Activated B cell treated with CpG ODN at 0.5 μM for 24 hours (primary cell): ENCODE measurements at regions not wholly inside any gene's neighbourhood (a gene's known extent, or its start where the extent isn't known, plus 50 kb on each side); places are given as distances from the start of the nearest gene placed in this dataset.

Experiments
- ATAC-seq: fragments of 200-7000 bp; cut with Tn5 transposase; one replicate; pipeline ENCODE4 v1.10.0; 2021; ENCODE audit warnings: low read depth, mild to moderate bottlenecking, moderate library complexity
- CTCF ChIA-PET: fragments of 350-600 bp; sonication (Branson Sonifier 250); formaldehyde crosslinking; loops from one replicate; lab custom pipeline; 2021; ENCODE audit warnings: antibody characterized with exemption; lab: Charles Lee
- POLR2A ChIA-PET: fragments of 350-600 bp; sonication (Branson Sonifier 250); formaldehyde crosslinking; loops from one replicate; lab custom pipeline; 2021; ENCODE audit warnings: antibody characterized with exemption; lab: Charles Lee
- DNase-seq: peaks from one replicate; pipeline ENCODE4 v3.0.0; 2022
- H3K27ac Mint-ChIP-seq: one replicate; pipeline ENCODE4 v1.8.0; 2020; ENCODE audit warnings: mixed read lengths
- H3K27me3 Mint-ChIP-seq: one replicate; pipeline ENCODE4 v1.8.0; 2021; ENCODE audit warnings: mixed read lengths
- H3K36me3 Mint-ChIP-seq: one replicate; pipeline ENCODE4 v1.8.0; 2021; ENCODE audit warnings: low read depth, mixed read lengths
- H3K4me1 Mint-ChIP-seq: one replicate; pipeline ENCODE4 v1.8.0; 2021; ENCODE audit warnings: mixed read lengths
- H3K4me3 Mint-ChIP-seq: one replicate; pipeline ENCODE4 v1.8.0; 2020; ENCODE audit warnings: mild to moderate bottlenecking, mixed read lengths
- H3K9me3 Mint-ChIP-seq: one replicate; pipeline ENCODE4 v1.8.0; 2020; ENCODE audit warnings: mixed read lengths
- intact Hi-C: fragments of 100-400 bp; cut with micrococcal nuclease; formaldehyde crosslinking; loops from one replicate; pipeline ENCODE4 v1.15.1; 2024
- TF ChIP-seq, protein P1 (sequence below): fragments of 200-600 bp; IDR thresholded peaks from one replicate; pipeline ENCODE4 v1.8.0; 2022; ENCODE audit warnings: antibody characterized with exemption, mild to moderate bottlenecking

- no peaks in the 10 kb centered on the region for H3K36me3 Mint-ChIP-seq
- CTCF ChIA-PET = no interaction called here
- no peak overlapping the region for H3K4me3 Mint-ChIP-seq
- POLR2A ChIA-PET = no interaction called here
- peaks cover 3% of the 10 kb centered on the region for H3K27me3 Mint-ChIP-seq
- ATAC-seq (no peak), DNase-seq (no peak)
- TF ChIP-seq, protein P1, sequence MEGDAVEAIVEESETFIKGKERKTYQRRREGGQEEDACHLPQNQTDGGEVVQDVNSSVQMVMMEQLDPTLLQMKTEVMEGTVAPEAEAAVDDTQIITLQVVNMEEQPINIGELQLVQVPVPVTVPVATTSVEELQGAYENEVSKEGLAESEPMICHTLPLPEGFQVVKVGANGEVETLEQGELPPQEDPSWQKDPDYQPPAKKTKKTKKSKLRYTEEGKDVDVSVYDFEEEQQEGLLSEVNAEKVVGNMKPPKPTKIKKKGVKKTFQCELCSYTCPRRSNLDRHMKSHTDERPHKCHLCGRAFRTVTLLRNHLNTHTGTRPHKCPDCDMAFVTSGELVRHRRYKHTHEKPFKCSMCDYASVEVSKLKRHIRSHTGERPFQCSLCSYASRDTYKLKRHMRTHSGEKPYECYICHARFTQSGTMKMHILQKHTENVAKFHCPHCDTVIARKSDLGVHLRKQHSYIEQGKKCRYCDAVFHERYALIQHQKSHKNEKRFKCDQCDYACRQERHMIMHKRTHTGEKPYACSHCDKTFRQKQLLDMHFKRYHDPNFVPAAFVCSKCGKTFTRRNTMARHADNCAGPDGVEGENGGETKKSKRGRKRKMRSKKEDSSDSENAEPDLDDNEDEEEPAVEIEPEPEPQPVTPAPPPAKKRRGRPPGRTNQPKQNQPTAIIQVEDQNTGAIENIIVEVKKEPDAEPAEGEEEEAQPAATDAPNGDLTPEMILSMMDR = no peak
- intact Hi-C loops = no loop called here
- peaks cover 9% of the 10 kb centered on the region for H3K9me3 Mint-ChIP-seq
- no peaks in the 10 kb centered on the region for H3K4me1 Mint-ChIP-seq
- no peak overlapping the region for H3K27ac Mint-ChIP-seq
These were observed 526.3 kb upstream of the FAM241A start for GRCh38 chr4:111618908-111619307.

- DNase-seq (no peak), ATAC-seq (no peak)
- Mint-ChIP-seq H3K27me3 (no peaks in the 10 kb centered on the region), H3K4me3 (no peak overlapping the region), H3K27ac (no peak overlapping the region), H3K4me1 (no peaks in the 10 kb centered on the region), H3K36me3 (no peaks in the 10 kb centered on the region), H3K9me3 (peaks cover 2% of the 10 kb centered on the region)
- intact Hi-C loops = no loop called here
- TF ChIP-seq, protein P1 = no peak
- ChIA-PET POLR2A (no interaction called here), CTCF (no interaction called here)
These were observed 516.8 kb upstream of the FAM241A start for GRCh38 chr4:111628437-111628836.

- TF ChIP-seq, protein P1 = no peak
- Mint-ChIP-seq H3K9me3 (no peaks in the 10 kb centered on the region), H3K27ac (no peak overlapping the region), H3K27me3 (peaks cover under 1% of the 10 kb centered on the region), H3K4me1 (no peaks in the 10 kb centered on the region), H3K4me3 (no peak overlapping the region), H3K36me3 (no peaks in the 10 kb centered on the region)
- intact Hi-C loops = loop anchor here (5.0 to 10.0 kb wide), 2 partner anchors 996 to 1633 kb away; no protein-coding TSS in a partner anchor
- DNase-seq (no peak), ATAC-seq (no peak)
- CTCF ChIA-PET = no interaction called here
- POLR2A ChIA-PET = no interaction called here
These were observed 514.5 kb upstream of the FAM241A start for GRCh38 chr4:111630705-111631104.

DNA sequence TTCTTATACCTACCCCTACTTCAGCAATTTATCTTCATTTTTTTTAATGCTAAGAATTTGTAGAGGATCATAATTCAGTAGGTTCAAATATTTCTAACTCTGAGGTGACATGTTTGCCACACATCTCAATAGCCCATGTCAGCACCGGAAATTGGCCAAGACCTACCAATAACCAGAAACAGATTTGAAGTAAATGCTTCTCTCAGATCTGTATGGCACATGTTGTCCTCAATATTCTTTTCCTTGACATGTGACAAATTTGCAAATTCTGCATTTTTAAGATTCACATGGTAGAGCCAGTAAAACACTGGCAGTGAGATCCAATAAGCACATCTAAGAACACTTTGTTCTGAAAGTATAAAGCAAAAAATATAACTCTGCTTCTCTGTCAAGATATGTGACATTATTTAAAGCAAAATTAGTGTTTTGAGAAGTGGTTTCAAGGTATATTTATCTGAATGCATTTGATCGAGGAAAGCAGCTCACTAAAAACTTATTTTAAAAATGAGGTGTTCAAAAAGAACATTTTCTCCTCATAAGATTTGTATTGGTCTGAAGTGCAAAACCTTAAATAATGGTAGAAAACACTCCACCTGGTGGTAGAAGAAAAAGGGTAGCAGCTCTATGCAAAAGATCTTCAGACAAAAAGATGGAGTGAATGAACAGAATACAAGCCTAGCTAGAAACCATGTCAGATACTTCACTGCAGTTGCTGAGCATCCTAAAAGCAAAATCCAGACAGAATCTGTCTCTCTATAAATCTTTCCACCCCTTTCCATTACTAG lies 513.8 kb upstream of the FAM241A start:
- intact Hi-C loops = loop anchor here (5.0 to 10.0 kb wide), 2 partner anchors 997 to 1634 kb away; no protein-coding TSS in a partner anchor
- Mint-ChIP-seq H3K27me3 (peaks cover 2% of the 10 kb centered on the region), H3K9me3 (no peaks in the 10 kb centered on the region), H3K36me3 (no peaks in the 10 kb centered on the region), H3K27ac (no peak overlapping the region), H3K4me3 (no peak overlapping the region), H3K4me1 (no peaks in the 10 kb centered on the region)
- DNase-seq = no peak
- ChIA-PET CTCF (no interaction called here), POLR2A (no interaction called here)
- no peak for ATAC-seq
- TF ChIP-seq, protein P1 = no peak

- POLR2A ChIA-PET = no interaction called here
These were observed 512.6 kb upstream of the FAM241A start for GRCh38 chr4:111632641-111633151.

More at GRCh38 chr4:111632641-111633151, 512.6 kb upstream of the FAM241A start:
- no peak overlapping the region for H3K4me3 Mint-ChIP-seq
- H3K4me1 Mint-ChIP-seq = no peaks in the 10 kb centered on the region
- H3K27ac Mint-ChIP-seq = no peak overlapping the region
- intact Hi-C loops = loop anchor here (5.0 to 10.0 kb wide), 2 partner anchors 998 to 1635 kb away; no protein-coding TSS in a partner anchor
- DNase-seq (no peak), ATAC-seq (no peak)
- H3K36me3 Mint-ChIP-seq = no peaks in the 10 kb centered on the region
- no peaks in the 10 kb centered on the region for H3K9me3 Mint-ChIP-seq
- CTCF ChIA-PET = no interaction called here
- peaks cover 2% of the 10 kb centered on the region for H3K27me3 Mint-ChIP-seq
- TF ChIP-seq, protein P1 = no peak
